K562 (cell line): ENCODE measurements at regions not wholly inside any gene's neighbourhood (a gene's known extent, or its start where the extent isn't known, plus 50 kb on each side); places are given as distances from the start of the nearest gene placed in this dataset.

Source experiments
- ATAC-seq: fragments of 200-7000 bp; cut with Tn5 transposase; 3 replicates; pipeline ENCODE4 v1.9.1; 2020; ENCODE audit warnings: moderate library complexity
- BruUV-seq: library from RNA; stranded (reverse); fragments of 400-500 nt; replicated peaks from 2 replicates; lab custom pipeline; 2021; lab: Mats Ljungman, UMichigan
- CTCF ChIA-PET: fragments of 300-600 bp; formaldehyde crosslinking; extraction: SDS; loops from one replicate; lab custom pipeline; 2021; ENCODE audit warnings: low intra/inter-chr PET ratio; lab: Yijun Ruan, JAX
- POLR2A ChIA-PET: fragments of 300-600, 350-650 bp; sonication (Branson Sonifier 250); formaldehyde crosslinking; extraction: SDS; loops from one replicate; lab custom pipeline; 2021; ENCODE audit warnings: antibody characterized with exemption, inconsistent platforms; lab: Yijun Ruan, JAX
- DNase-seq, 4 experiments: peaks; one replicate each; pipeline versions ENCODE4 v3.0.0 to v3.0.0-alpha.2; 2011 to 2018; ENCODE audit warnings: low spot score in 3 of 4, mixed read lengths in 3 of 4; ENCODE audit errors: extremely low read depth in 1 of 4
- FAIRE-seq: peaks from 2 replicates; lab custom pipeline; 2011; peaks lifted over from hg19 to GRCh38; lab: Jason Lieb, UNC
- H2AFZ ChIP-seq: 2 replicates; pipeline ENCODE4 v1.6.0; 2011; ENCODE audit warnings: low read depth, low read length, control low read depth, inconsistent platforms
- H3K27ac ChIP-seq: fragments of 200-600 bp; 3 replicates; pipeline ENCODE4 v1.8.0; 2011; ENCODE audit warnings: low read depth, mild to moderate bottlenecking, control low read depth, inconsistent platforms, low read length, moderate library complexity, mixed read lengths; ENCODE audit errors: extremely low read depth
- H3K27me3 ChIP-seq, 2 experiments: fragments of 300-600 bp in 1 of 2; 2 replicates in 1 of 2; 3 replicates in 1 of 2; pipeline versions ENCODE4 v1.6.0 to v1.8.0; 2011; ENCODE audit warnings: inconsistent platforms in 2 of 2, low read length in 2 of 2, mild to moderate bottlenecking in 1 of 2, mixed read lengths in 1 of 2, moderate library complexity in 1 of 2; ENCODE audit not compliant: control insufficient read depth in 2 of 2, insufficient read depth in 2 of 2
- H3K36me3 ChIP-seq: fragments of 300-600 bp; 3 replicates; pipeline ENCODE4 v1.8.0; 2011; ENCODE audit warnings: mild to moderate bottlenecking, low read length, inconsistent platforms; ENCODE audit not compliant: control insufficient read depth, insufficient read depth
- H3K4me1 ChIP-seq, 2 experiments: fragments of 200-600 bp in 1 of 2; replicated peaks in 1 of 2; 2 replicates in 1 of 2; 3 replicates in 1 of 2; pipeline versions ENCODE4 v1.5.1 to v1.8.0; 2011; ENCODE audit warnings: inconsistent platforms in 2 of 2, low read length in 2 of 2, mild to moderate bottlenecking in 1 of 2, mixed read lengths in 1 of 2, moderate library complexity in 1 of 2; ENCODE audit not compliant: control insufficient read depth in 2 of 2, insufficient read depth in 2 of 2
- H3K4me2 ChIP-seq: 2 replicates; pipeline ENCODE4 v1.6.1; 2011; ENCODE audit warnings: low read length, control low read depth, inconsistent platforms, mixed read lengths; ENCODE audit not compliant: insufficient read depth
- H3K4me3 ChIP-seq: fragments of 200-600 bp; sonication (generic), shearing (Covaris generic); 2 replicates; pipeline ENCODE4 v1.5.1; 2016; ENCODE audit warnings: control low read depth, inconsistent platforms
- H3K79me2 ChIP-seq: fragments of 200-600 bp; 3 replicates; pipeline ENCODE4 v1.8.0; 2011; ENCODE audit warnings: low read length, inconsistent platforms; ENCODE audit not compliant: control insufficient read depth, insufficient read depth
- H3K9ac ChIP-seq, 2 experiments: 2 replicates each; pipeline versions ENCODE4 v1.6.0 to v1.6.1; 2011; ENCODE audit warnings: low read depth in 2 of 2, low read length in 2 of 2, control low read depth in 1 of 2, inconsistent platforms in 1 of 2, mild to moderate bottlenecking in 1 of 2, mixed read lengths in 1 of 2; ENCODE audit not compliant: insufficient read depth in 1 of 2
- H3K9me1 ChIP-seq: one replicate; pipeline ENCODE4 v1.6.0; 2011; ENCODE audit warnings: inconsistent platforms, mild to moderate bottlenecking, low read length, moderate library complexity; ENCODE audit not compliant: control insufficient read depth, insufficient read depth
- H3K9me3 ChIP-seq: replicated peaks from 2 replicates; pipeline ENCODE4 v1.5.1; 2011; ENCODE audit warnings: low read depth, low read length, inconsistent platforms; ENCODE audit not compliant: control insufficient read depth, insufficient read depth
- H4K20me1 ChIP-seq: replicated peaks from 2 replicates; pipeline ENCODE4 v1.6.1; 2011; ENCODE audit warnings: low read length, inconsistent platforms, mixed read lengths; ENCODE audit not compliant: control insufficient read depth, insufficient read depth
- CEBPB ChIP-seq: fragments of 450-650 bp; IDR thresholded peaks from 2 replicates; pipeline ENCODE4 v1.6.1; 2016; ENCODE audit warnings: missing genetic modification characterization, missing compliant biosample characterization
- CEBPG ChIP-seq, 3 experiments: fragments of 200-800 bp in 1 of 3; sonication (Bioruptor generic) in 1 of 3; sonication (generic) in 1 of 3; formaldehyde crosslinking in 1 of 3; IDR thresholded peaks in 2 of 3; conservative IDR thresholded peaks in 1 of 3; 2 replicates each; pipeline versions ENCODE4 v1.6.1 to v1.8.0; 2016 to 2022; ENCODE audit warnings: missing compliant biosample characterization in 2 of 3, missing genetic modification characterization in 2 of 3, mild to moderate bottlenecking in 1 of 3, missing genetic modification reagents in 1 of 3
- TRIM24 ChIP-seq, 2 experiments: fragments of 450-650 bp; IDR thresholded peaks; 2 replicates each; pipeline ENCODE4 v1.6.1; 2016
- TRIM25 ChIP-seq: fragments of 450-650 bp; IDR thresholded peaks from 2 replicates; pipeline ENCODE4 v1.7.0; 2016; ENCODE audit warnings: borderline replicate concordance
- ZNF512 ChIP-seq: IDR thresholded peaks from 2 replicates; pipeline ENCODE4 v1.6.1; 2016; ENCODE audit warnings: missing genetic modification characterization, missing compliant biosample characterization
- ZNF778 ChIP-seq: fragments of 450-650 bp; formaldehyde crosslinking; IDR thresholded peaks from 2 replicates; pipeline ENCODE4 v1.4.0; 2020; ENCODE audit warnings: mild to moderate bottlenecking, moderate library complexity
- WGBS: fragments of 100-300 bp; shearing (Covaris generic); methylation state at CpG from one replicate; pipeline ENCODE4 v1.1.6; 2016; ENCODE audit warnings: low coverage, mixed read lengths; ENCODE audit not compliant: insufficient coverage; ENCODE audit errors: missing lambda C conversion rate; 5-methylcytosine and 5-hydroxymethylcytosine counted together
- in situ Hi-C: fragments of 300-500 bp; cut with MboI; formaldehyde crosslinking; loops from 4 replicates; pipeline ENCODE4 v1.15.0; 2018; ENCODE audit warnings: inconsistent platforms, mixed read lengths
- intact Hi-C: fragments of 100-400 bp; cut with micrococcal nuclease; formaldehyde crosslinking; loops from 2 replicates; pipeline ENCODE4 v1.14.2; 2022

GRCh38 chr7:138245682-138246081, 169.4 kb downstream of the AKR1D1 start:
- intact Hi-C loops, result no loop called here
- TF ChIP-seq CEBPG (CRISPR knock-in tag; IDR thresholded peaks at IDR 0.05) (no peak), CEBPG (tag; conservative IDR thresholded peaks at IDR 0.05 in 1 of 2, IDR thresholded peaks at IDR 0.05 in 1 of 2) (peak; percentile 85 to 97), TRIM25 (no peak), ZNF512 (tag) (0 out of 2 replicates have a peak, but pooled peaks have one; percentile 7), TRIM24 (IDR thresholded peaks at IDR 0.05) (peak; percentile 38 to 52; a peak in 2 of 4 replicates), CEBPB (tag) (peak; percentile 96), ZNF778 (no peak)
- Histone ChIP-seq H3K27me3 (no peaks in the 10 kb centered on the region), H3K9me3 (peaks cover 6% of the 10 kb centered on the region), H3K4me2 (no peak overlapping the region), H3K27ac (no peak overlapping the region), H3K4me3 (no peak overlapping the region), H3K79me2 (no peaks in the 10 kb centered on the region), H3K36me3 (no peaks in the 10 kb centered on the region), H3K4me1 (peaks cover 0 to 9% of the 10 kb centered on the region in 2 experiments; a peak in 2 of 5 replicates), H4K20me1 (no peaks in the 10 kb centered on the region), H2AFZ (no peak overlapping the region), H3K9ac (no peak overlapping the region), H3K9me1 (no peaks in the 10 kb centered on the region)
- ChIA-PET CTCF (no interaction called here), POLR2A (no interaction called here)
- FAIRE-seq (no peak), DNase-seq (no peak), ATAC-seq (no peak)
- in situ Hi-C loops, result no loop called here
- WGBS, result 15% methylated on average over 1 of the region's 1 CpG
- BruUV-seq, result no TSS peak
